ENCODE measurements at regions not wholly inside any gene's neighbourhood (a gene's known extent, or its start where the extent isn't known, plus 50 kb on each side); places are given as distances from the start of the nearest gene placed in this dataset.

GRCh38 chr13:71255633-71256032 lies 611.4 kb downstream of the DACH1 start:
- H3K36me3 ChIP-seq (ENCODE audit: control insufficient read depth in 2 of 2, insufficient read depth in 1 of 2, low read length in 2 of 2) = no peaks in the 10 kb centered on the region
- H3K4me1 ChIP-seq (ENCODE audit: control insufficient read depth, insufficient read depth, low read length) = no peaks in the 10 kb centered on the region
- ChIA-PET CTCF (no interaction called here), POLR2A (no interaction called here)
- H3K9me3 ChIP-seq (ENCODE audit: control insufficient read depth, insufficient read depth, low read depth, low read length) = no peaks in the 10 kb centered on the region
- H3K27ac ChIP-seq (ENCODE audit: extremely low read depth, low read depth, low read length) = no peak overlapping the region
- peak; percentile 66 for TF ChIP-seq SCRT2 (tag by site-specific recombination; IDR thresholded peaks at IDR 0.05)
- TF ChIP-seq MYNN (tag by site-specific recombination; IDR thresholded peaks at IDR 0.05; ENCODE audit: borderline replicate concordance) = no peak
- H3K4me3 ChIP-seq (ENCODE audit: low read depth, low read length) = no peak overlapping the region

- no peak overlapping the region for H3K4me3 ChIP-seq (ENCODE audit: low read depth, low read length)
- POLR2A ChIA-PET = no interaction called here
- no peaks in the 10 kb centered on the region for H3K4me1 ChIP-seq (ENCODE audit: control insufficient read depth, insufficient read depth, low read length)
- no peak overlapping the region for H3K27ac ChIP-seq (ENCODE audit: extremely low read depth, low read depth, low read length)
- H3K9me3 ChIP-seq (ENCODE audit: control insufficient read depth, insufficient read depth, low read depth, low read length) = no peaks in the 10 kb centered on the region
- CTCF ChIA-PET = no interaction called here
- TF ChIP-seq SP2 (tag by site-specific recombination; IDR thresholded peaks at IDR 0.05) = no peak
- no peak for TF ChIP-seq ZNF148 (tag by site-specific recombination; IDR thresholded peaks at IDR 0.05; ENCODE audit: borderline replicate concordance)
- no peak for TF ChIP-seq ZFP69B (tag by site-specific recombination; IDR thresholded peaks at IDR 0.05)
- no peak for TF ChIP-seq ZSCAN5A (tag by site-specific recombination; IDR thresholded peaks at IDR 0.05)
- no peak for TF ChIP-seq ZNF555 (tag by site-specific recombination; conservative IDR thresholded peaks at IDR 0.05)
- TF ChIP-seq ZNF211 (tag by site-specific recombination; IDR thresholded peaks at IDR 0.05; ENCODE audit: low read depth) = no peak
- no peak for TF ChIP-seq ZNF768 (tag by site-specific recombination; IDR thresholded peaks at IDR 0.05)
- TF ChIP-seq ZNF777 (tag by site-specific recombination; IDR thresholded peaks at IDR 0.05; ENCODE audit: borderline replicate concordance) = no peak
- no peak for TF ChIP-seq ZNF202 (tag by site-specific recombination; IDR thresholded peaks at IDR 0.05; ENCODE audit: borderline replicate concordance)
- H3K36me3 ChIP-seq (ENCODE audit: control insufficient read depth in 2 of 2, insufficient read depth in 1 of 2, low read length in 2 of 2) = no peaks in the 10 kb centered on the region
These were observed 612.6 kb downstream of the DACH1 start for GRCh38 chr13:71254384-71254783.

- no peaks in the 10 kb centered on the region for H3K9me3 ChIP-seq (ENCODE audit: control insufficient read depth, insufficient read depth, low read depth, low read length)
- H3K36me3 ChIP-seq (ENCODE audit: control insufficient read depth in 2 of 2, insufficient read depth in 1 of 2, low read length in 2 of 2) = no peaks in the 10 kb centered on the region
- no peak overlapping the region for H3K4me3 ChIP-seq (ENCODE audit: low read depth, low read length)
- no peak overlapping the region for H3K27ac ChIP-seq (ENCODE audit: extremely low read depth, low read depth, low read length)
- ChIA-PET POLR2A (no interaction called here), CTCF (interaction anchor here (0.6 kb wide), 1 partner anchor 100 kb away, joined by 3 read pairs; no protein-coding TSS in a partner anchor)
- no peaks in the 10 kb centered on the region for H3K4me1 ChIP-seq (ENCODE audit: control insufficient read depth, insufficient read depth, low read length)
- TF ChIP-seq TSHZ1 (tag by site-specific recombination; IDR thresholded peaks at IDR 0.05; ENCODE audit: borderline replicate concordance) (no peak), ZNF473 (tag by site-specific recombination; IDR thresholded peaks at IDR 0.05) (no peak), ZNF843 (tag by site-specific recombination; IDR thresholded peaks at IDR 0.05) (no peak), ZNF701 (tag by site-specific recombination; IDR thresholded peaks at IDR 0.05) (no peak), ZBTB48 (tag by site-specific recombination; IDR thresholded peaks at IDR 0.05) (no peak), ZNF24 (tag by site-specific recombination; IDR thresholded peaks at IDR 0.05) (no peak), PBX3 (CRISPR knock-in tag; IDR thresholded peaks at IDR 0.05) (no peak), ZNF274 (IDR thresholded peaks at IDR 0.05; ENCODE audit: low read length) (no peak), ZNF274 (tag by site-specific recombination; IDR thresholded peaks at IDR 0.05; ENCODE audit: borderline replicate concordance) (no peak), ZNF692 (tag by site-specific recombination; IDR thresholded peaks at IDR 0.05) (no peak), SP3 (tag by site-specific recombination; IDR thresholded peaks at IDR 0.05) (no peak), HOXA7 (CRISPR knock-in tag; IDR thresholded peaks at IDR 0.05; ENCODE audit: borderline replicate concordance) (no peak)
These were observed 614.8 kb downstream of the DACH1 start for GRCh38 chr13:71252184-71252704.

Data from HEK293 (cell line).